ENCODE measurements at regions not wholly inside any gene's neighbourhood (a gene's known extent, or its start where the extent isn't known, plus 50 kb on each side); places are given as distances from the start of the nearest gene placed in this dataset.

DNA sequence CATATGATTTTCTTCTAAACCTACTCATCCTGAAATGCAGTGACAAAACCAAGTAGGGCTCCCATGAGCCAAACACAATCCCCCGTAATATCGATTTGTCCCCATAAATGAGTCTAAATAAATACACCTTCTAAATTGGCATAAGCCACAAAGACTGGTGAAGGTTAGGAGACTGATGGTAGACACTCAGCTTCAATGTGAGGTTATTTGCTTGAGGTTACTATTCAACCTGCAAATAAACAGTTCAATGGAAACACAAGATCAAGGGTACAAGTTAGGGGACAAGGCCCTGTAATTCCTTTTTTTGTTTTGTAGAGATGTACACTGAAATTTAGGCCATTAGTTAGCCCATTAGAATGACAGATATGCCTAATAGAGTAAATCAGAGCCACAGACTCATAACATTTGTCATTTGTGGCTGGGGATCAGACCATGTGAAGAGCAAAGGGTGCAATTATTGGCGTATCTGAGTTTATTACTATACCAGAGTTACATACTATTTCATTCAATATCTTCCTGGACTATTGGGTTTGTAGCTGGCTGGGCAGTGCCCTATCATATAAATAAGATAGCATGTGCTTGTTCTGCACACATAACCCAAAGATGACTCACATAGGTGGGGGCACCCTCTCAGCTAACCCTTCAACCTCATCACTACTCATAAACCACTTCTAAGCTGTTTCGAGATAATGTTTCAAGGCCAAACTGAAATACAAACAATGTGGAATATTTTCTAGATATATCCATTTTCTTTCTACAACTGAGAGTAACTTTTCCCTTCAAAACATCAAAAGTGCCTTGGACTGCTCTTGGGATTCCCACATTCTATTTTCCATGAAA is 695.3 kb downstream of the KCNA4 start:
- peak overlapping the region; percentile 51 for H3K27ac ChIP-seq
- H3K27me3 ChIP-seq (replicated peaks): no peaks in the 10 kb centered on the region
- H3K4me3 ChIP-seq (ENCODE audit: low read depth, low read length): no peak overlapping the region
- in situ Hi-C loops (cut with HindIII; ENCODE audit: low pct_ligation_motif_present, low sequenced_read_pairs): no loop called here
- peak; percentile 78 for DNase-seq
- TF ChIP-seq, protein P1, sequence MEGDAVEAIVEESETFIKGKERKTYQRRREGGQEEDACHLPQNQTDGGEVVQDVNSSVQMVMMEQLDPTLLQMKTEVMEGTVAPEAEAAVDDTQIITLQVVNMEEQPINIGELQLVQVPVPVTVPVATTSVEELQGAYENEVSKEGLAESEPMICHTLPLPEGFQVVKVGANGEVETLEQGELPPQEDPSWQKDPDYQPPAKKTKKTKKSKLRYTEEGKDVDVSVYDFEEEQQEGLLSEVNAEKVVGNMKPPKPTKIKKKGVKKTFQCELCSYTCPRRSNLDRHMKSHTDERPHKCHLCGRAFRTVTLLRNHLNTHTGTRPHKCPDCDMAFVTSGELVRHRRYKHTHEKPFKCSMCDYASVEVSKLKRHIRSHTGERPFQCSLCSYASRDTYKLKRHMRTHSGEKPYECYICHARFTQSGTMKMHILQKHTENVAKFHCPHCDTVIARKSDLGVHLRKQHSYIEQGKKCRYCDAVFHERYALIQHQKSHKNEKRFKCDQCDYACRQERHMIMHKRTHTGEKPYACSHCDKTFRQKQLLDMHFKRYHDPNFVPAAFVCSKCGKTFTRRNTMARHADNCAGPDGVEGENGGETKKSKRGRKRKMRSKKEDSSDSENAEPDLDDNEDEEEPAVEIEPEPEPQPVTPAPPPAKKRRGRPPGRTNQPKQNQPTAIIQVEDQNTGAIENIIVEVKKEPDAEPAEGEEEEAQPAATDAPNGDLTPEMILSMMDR (IDR thresholded peaks at IDR 0.05; ENCODE audit: low read depth, low read length, missing control alignments): no peak
- H3K36me3 ChIP-seq (replicated peaks): no peaks in the 10 kb centered on the region

DNA sequence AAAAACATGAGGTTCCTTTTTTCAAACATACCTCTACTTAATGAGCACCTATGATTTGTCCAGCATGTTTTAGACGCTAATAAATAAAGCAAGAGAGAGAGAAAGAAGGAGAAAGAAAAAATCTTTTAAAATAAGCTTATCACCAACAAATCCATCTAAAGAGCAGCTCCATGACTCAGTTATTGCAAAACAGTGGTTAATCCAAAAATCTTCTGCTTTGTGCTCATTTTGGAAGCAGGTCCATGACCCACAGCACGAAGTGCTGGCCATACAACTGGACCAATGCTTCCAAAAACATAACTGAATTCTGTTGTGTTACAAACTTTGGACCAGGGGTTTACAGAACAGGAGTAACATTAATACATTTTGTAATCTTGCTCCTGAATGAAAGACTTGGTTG is 696.6 kb downstream of the KCNA4 start:
- DNase-seq: no peak
- in situ Hi-C loops (cut with HindIII; ENCODE audit: low pct_ligation_motif_present, low sequenced_read_pairs): no loop called here
- no peak overlapping the region for H3K27ac ChIP-seq
- no peaks in the 10 kb centered on the region for H3K36me3 ChIP-seq (replicated peaks)
- no peak overlapping the region for H3K4me3 ChIP-seq (ENCODE audit: low read depth, low read length)
- TF ChIP-seq, protein P1 (IDR thresholded peaks at IDR 0.05; ENCODE audit: low read depth, low read length, missing control alignments): no peak
- H3K27me3 ChIP-seq (replicated peaks): no peaks in the 10 kb centered on the region

DNA sequence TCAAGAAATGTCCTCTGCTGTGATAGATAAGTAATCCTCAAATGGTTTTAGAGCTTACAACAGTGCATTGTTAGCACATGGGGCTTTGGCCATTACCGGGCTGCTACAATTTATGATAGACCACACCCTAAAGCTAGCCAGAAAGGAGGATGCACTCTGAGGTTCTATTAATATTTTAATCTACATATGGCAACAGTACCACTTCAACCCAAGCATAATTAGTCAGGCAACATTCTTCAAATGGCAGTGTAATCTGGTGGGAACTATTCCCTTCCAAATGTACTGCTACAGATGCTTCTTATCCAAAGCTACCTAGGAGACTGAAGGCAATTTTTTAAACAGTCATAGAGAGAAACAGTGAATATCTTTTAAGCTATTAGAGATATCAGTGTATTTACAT is 697.6 kb downstream of the KCNA4 start:
- Histone ChIP-seq H3K36me3 (replicated peaks) (no peaks in the 10 kb centered on the region), H3K4me3 (ENCODE audit: low read depth, low read length) (no peak overlapping the region), H3K27me3 (replicated peaks) (no peaks in the 10 kb centered on the region), H3K27ac (peak overlapping the region; percentile 74)
- TF ChIP-seq, protein P1 (IDR thresholded peaks at IDR 0.05; ENCODE audit: low read depth, low read length, missing control alignments): no peak
- DNase-seq: no peak
- in situ Hi-C loops (cut with HindIII; ENCODE audit: low pct_ligation_motif_present, low sequenced_read_pairs): no loop called here

DNA sequence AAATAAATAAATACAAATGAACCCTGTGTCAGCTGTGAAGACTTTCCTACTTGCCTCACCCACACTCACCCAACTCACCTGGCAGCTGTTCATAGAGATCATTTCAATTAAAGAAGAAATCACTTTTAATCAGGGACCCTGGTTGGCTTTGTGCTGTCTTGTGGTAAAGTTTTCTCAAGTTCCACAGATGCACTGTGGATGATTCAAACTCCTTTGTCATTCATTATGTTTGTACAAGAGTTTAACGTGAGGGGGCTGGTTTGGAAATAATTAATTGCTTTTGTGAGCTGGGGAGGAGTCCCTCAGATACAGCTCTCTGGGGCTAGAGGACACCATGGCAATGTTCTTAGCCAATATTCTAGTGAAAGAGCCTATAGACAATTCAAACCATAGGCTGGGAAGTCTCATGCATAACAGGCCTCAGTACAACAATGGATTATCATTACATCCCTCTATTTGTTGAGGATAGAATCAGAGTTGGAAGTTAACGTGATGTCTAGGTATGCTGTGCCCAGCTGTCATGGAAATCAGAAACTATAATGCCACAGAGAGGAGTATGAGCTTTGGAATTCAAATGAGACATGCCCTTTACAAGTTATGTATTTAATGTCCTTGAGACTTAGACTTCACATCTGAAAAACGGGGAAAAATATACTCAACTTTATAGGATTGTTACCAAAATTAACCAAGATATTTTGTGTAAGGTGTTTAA is 698.5 kb downstream of the KCNA4 start:
- TF ChIP-seq, protein P1 (IDR thresholded peaks at IDR 0.05; ENCODE audit: low read depth, low read length, missing control alignments): no peak
- peak; percentile 66 for DNase-seq
- Histone ChIP-seq H3K4me3 (ENCODE audit: low read depth, low read length) (no peak overlapping the region), H3K36me3 (replicated peaks) (no peaks in the 10 kb centered on the region), H3K27ac (peak overlapping the region; percentile 74), H3K27me3 (replicated peaks) (no peaks in the 10 kb centered on the region)
- in situ Hi-C loops (cut with HindIII; ENCODE audit: low pct_ligation_motif_present, low sequenced_read_pairs): no loop called here

DNA sequence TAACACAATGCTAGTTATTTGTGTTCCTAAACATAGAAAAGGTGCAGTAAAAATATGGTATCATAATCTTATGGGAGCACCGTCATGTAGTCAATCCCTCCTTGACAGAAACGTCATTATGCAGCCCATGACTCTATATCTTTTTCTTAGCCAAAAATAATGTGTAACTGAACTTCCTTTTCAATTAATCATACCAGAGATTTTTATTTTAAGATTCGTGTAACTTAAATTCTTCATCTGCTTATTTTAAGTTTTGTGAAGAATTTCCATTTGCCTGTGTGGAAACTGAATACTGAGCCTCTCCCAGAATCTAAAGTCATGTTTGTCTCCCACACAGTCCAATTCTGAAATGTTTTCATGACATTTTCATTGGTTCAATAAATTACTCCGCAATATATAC is 699.1 kb downstream of the KCNA4 start:
- no peaks in the 10 kb centered on the region for H3K36me3 ChIP-seq (replicated peaks)
- TF ChIP-seq, protein P1 (IDR thresholded peaks at IDR 0.05; ENCODE audit: low read depth, low read length, missing control alignments): no peak
- H3K4me3 ChIP-seq (ENCODE audit: low read depth, low read length): no peak overlapping the region
- no peaks in the 10 kb centered on the region for H3K27me3 ChIP-seq (replicated peaks)
- no peak for DNase-seq
- peak overlapping the region; percentile 74 for H3K27ac ChIP-seq
- in situ Hi-C loops (cut with HindIII; ENCODE audit: low pct_ligation_motif_present, low sequenced_read_pairs): no loop called here

Data from brain microvascular endothelial cell (primary cell).